GM18867 (cell line): ENCODE measurements at regions not wholly inside any gene's neighbourhood (a gene's known extent, or its start where the extent isn't known, plus 50 kb on each side); places are given as distances from the start of the nearest gene placed in this dataset.
"Not testable (repeated sequence)": the region's sequence is repeated elsewhere in the genome, so short reads cannot be mapped to it uniquely, and the experiment has no call there.

ENCODE experiments used
- ATAC-seq: cut with Tn5 transposase; IDR thresholded peaks from one replicate; pipeline ENCODE4 v1.9.1; 2021; ENCODE audit warnings: mild to moderate bottlenecking, moderate library complexity; ENCODE audit not compliant: unreplicated experiment

DNA sequence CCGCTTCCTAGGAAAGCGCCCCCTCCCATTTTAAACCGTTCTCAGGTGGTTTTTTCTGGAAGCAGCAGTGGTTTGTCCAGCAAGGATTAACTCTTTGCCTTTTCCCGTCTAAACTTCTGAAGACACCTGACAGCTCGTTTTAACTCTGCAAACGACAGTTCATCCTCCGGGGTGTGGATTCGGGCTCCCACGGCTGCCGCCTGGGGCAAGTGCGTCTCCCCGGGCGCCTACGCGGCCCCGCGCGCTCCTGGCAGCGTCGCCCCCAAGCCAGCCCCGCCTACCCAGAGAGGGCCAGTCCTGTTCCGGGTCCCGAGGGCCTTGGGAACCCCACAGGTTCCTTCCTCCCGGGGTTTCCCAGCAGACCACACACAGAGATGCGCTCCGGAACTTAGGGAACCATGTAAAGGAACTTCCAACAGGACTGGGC is 54.4 kb downstream of the PRR18 start:
- ATAC-seq = no peak

GRCh38 chr6:166253281-166253681 is 54.9 kb downstream of the PRR18 start:
- ATAC-seq = no peak

- ATAC-seq = no peak
Observed at GRCh38 chr6:166252601-166253000, 55.6 kb downstream of the PRR18 start.

GRCh38 chr6:166251655-166252054 is 56.5 kb downstream of the PRR18 start:
- ATAC-seq = no peak

- ATAC-seq = no peak
Observed at GRCh38 chr6:166251211-166251610, 57.0 kb downstream of the PRR18 start.

DNA sequence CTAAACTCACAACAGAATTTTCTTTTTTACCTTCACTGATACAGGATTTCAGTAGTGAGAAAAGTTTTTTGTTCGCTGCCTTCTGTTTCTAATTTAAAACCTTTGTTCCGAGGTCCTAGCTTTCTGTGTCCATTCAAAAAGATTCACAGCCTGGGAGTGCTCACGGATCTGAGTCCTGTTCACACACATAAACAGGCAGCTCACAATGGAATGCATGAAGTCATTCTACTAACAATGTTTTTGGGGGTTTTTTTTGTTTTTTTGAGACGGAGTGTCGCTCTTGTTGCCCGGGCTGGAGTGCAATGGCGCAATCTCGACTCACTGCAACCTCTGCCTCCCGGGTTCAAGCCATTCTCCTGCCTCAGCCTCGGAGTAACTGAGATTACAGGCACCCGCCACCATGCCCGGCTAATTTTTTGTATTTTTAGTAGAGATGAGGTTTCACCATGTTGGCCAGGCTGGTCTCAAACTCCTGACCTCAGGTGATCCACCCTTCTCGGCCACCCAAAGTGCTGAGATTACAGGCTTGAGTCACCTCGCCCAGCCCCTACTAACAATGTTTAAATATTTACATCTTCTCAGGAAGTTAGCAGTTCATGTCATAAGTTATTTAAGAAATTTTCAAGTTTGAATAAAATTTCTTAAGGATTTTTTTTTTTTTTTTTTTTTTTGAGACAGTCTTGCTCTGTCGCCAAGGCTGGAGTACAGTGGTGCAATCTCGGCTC is 59.0 kb downstream of the PRR18 start:
- ATAC-seq = not testable (repeated sequence)

- no peak for ATAC-seq
Observed at GRCh38 chr6:166245148-166245547, 63.0 kb downstream of the PRR18 start.

- peak; percentile 99 for ATAC-seq
Observed at GRCh38 chr6:166244353-166245045, 63.7 kb downstream of the PRR18 start.

GRCh38 chr6:166242888-166243287 is 65.3 kb downstream of the PRR18 start:
- ATAC-seq = no peak

DNA sequence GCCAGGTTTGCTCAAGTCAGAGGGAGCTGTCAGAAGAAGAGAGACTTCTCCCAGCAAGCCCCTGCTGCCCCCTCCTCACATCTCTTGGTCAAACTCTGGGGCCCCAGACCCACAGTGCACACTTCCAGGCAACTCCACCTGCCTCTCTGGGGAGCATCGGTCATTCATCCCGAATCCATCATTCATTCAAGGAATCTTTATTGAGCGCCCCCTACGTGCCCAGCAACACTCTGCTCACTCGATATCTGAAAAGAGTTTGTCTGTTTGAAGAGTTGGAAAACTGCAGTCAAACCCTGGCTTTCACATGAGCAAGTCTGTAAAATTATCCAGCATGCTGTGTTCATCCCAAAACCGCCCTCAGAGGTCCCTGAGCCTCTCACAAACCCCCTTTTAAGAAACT is 66.2 kb downstream of the PRR18 start:
- ATAC-seq = no peak

DNA sequence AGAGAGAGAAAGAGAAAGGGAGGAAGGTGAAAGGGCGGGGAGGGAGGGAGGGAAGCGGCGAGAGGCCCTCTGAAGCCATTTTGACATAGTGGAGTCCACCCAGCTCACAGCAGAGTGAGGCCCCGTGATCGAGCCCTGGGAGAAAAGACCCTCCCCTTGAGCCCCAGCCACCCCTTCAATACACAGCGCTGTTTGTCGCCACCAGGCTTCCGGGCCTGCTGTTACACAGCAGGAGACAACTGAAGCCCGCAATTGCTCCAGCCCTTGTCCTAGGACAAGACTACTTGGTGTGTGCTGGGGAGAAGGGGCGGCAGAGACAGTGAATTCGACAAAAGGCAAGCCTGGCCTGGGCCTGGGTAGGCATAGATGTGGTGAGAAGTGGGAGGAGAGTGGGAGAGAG is 67.3 kb downstream of the PRR18 start:
- no peak for ATAC-seq

GRCh38 chr6:166237617-166238016 is 70.0 kb upstream of the TBXT start:
- no peak for ATAC-seq

- ATAC-seq = no peak
Observed at GRCh38 chr6:166236596-166236995, 68.9 kb upstream of the TBXT start.

DNA sequence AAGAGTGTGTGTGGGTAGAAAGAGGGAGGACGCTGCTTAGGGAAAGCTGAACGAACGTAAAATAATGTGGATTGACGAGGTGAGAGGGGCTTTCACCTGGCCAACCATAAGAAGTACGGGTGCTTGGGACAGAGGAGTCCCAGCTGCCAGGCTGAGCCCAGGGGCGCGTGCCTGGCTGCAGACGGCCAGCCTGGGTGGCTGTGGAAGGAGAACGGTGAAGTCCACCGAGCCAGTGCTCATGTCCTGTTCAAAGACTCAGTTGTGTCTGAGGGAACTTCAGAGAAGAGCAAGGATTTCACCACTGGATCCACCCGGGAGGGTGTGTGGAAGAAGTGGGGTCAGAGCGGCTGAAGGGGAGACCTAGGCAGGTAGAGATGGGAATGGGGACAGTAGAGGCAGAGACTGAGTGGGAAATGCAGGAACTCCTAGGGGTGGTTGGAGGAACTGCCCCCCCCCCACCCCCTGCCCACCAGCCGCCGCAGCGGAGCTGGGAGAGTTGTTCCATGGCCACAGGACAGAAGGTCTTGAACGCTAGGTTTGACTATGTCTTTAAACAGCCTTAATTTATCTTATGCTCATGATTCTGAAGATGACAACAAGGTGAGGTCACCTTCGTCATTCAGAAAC is 68.1 kb upstream of the TBXT start:
- ATAC-seq = no peak

DNA sequence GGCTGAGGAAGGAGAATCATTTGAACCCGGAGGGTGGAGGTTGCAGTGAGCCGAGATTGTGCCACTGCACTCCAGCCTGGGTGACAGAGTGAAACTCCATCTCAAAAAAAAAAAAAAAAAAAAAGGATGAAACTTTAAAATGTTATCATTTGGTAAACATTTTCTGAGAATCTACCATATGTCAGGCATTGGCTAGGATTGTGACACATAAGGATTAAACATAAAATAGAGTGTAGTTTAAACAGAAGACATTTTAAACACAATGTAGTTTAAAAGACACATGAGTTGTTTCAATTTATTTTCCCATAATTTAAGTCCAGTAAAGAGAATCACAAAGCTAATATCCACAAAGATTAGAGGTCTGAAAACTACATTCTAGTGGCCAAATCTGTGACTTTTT is 63.5 kb upstream of the TBXT start:
- not testable (repeated sequence) for ATAC-seq

- ATAC-seq = peak; percentile 62
Observed at GRCh38 chr6:166228839-166229528, 61.3 kb upstream of the TBXT start.

DNA sequence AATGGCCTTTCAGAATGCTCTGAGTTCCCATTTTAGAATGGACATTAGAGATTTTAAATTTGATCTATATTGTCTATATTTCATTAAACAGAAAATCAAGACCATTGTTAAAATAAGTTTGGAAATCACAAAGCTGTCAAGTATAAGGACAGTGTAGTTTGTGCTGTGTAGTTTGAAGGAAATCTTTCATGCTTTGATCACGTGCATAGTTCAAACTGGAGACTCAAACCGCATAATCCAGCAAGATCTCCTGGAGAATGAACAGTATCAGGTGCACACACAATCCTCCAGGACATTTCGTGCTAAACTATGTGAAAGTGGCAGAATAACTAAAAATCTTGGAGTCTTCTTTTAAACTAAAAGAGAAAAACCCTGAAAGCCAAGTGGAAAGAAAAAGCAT is 60.8 kb upstream of the TBXT start:
- no peak for ATAC-seq

DNA sequence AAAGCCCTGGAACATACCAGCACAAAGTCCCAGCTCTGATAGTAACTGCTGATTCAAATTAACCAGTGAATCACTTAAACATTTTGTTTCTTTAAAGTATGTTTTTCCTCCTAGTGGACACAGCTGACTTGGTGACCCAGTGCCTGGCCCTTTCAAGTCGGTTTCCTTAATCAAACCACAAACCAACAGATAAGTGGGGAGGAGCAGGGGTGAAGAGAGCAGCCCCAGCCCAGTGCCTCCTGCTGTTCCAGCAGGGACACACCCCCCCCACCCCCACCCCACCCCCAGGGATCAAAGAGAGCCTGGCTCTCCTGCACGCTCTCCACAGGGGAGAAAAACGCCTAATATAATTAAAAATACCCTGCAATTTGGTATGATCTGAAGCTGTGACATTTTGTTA is 55.4 kb upstream of the TBXT start:
- no peak for ATAC-seq

GRCh38 chr6:166222631-166223030 is 55.0 kb upstream of the TBXT start:
- no peak for ATAC-seq

DNA sequence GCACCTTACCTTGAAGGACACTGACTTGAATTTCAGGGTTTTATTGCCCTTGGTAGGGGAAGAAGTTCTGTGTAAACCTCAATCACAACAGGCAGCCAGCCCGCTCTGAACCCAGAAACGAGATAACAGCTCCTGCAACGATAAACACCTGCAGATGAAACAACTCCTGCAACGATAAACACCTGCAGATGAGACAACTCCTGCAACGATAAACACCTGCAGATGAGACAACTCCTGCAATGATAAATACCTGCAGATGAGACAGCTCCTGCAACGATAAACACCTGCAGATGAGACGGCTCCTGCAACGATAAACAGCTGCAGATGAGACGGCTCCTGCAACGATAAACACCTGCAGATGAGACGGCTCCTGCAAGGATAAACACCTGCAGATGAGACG is 54.0 kb upstream of the TBXT start:
- no peak for ATAC-seq

- peak; percentile 76 for ATAC-seq
Observed at GRCh38 chr6:166221040-166221439, 53.4 kb upstream of the TBXT start.
